Left lung (tissue), 4 donors: ENCODE measurements at regions not wholly inside any gene's neighbourhood (a gene's known extent, or its start where the extent isn't known, plus 50 kb on each side); places are given as distances from the start of the nearest gene placed in this dataset.

Source experiments
- ATAC-seq: fragments of 200-7000 bp; cut with Tn5 transposase; one replicate; pipeline ENCODE4 v1.9.1; 2020; ENCODE audit warnings: moderate library complexity
- DNase-seq, 4 donors: peaks; one replicate each; pipeline ENCODE4 v3.0.0-alpha.2; 2013 to 2020
- H3K27ac ChIP-seq, 2 donors: fragments of 200-600 bp; sonication (generic) in 1 of 2; one replicate each; pipeline versions ENCODE4 v1.5.0 to v1.8.0; 2020 to 2021
- H3K27me3 ChIP-seq, 2 donors: fragments of 200-600 bp; sonication (generic) in 1 of 2; one replicate each; pipeline versions ENCODE4 v1.5.0 to v1.8.0; 2020 to 2021
- H3K36me3 ChIP-seq, 2 donors: fragments of 200-600 bp; sonication (generic) in 1 of 2; one replicate each; pipeline versions ENCODE4 v1.5.0 to v1.8.0; 2020 to 2021
- H3K4me1 ChIP-seq, 2 donors: fragments of 200-600 bp; one replicate each; pipeline ENCODE4 v1.8.0; 2021
- H3K4me3 ChIP-seq, 2 donors: fragments of 200-600 bp; sonication (generic) in 1 of 2; one replicate each; pipeline versions ENCODE4 v1.5.0 to v1.8.0; 2020 to 2021; ENCODE audit warnings: mild to moderate bottlenecking in 1 of 2
- H3K9me3 ChIP-seq, 2 donors: fragments of 200-600 bp; sonication (generic) in 1 of 2; one replicate each; pipeline versions ENCODE4 v1.5.0 to v1.8.0; 2020 to 2021
- CTCF ChIP-seq, 2 donors: fragments of 200-600 bp; sonication (generic) in 1 of 2; IDR thresholded peaks; one replicate each; pipeline versions ENCODE4 v1.5.0 to v1.8.0; 2021; ENCODE audit warnings: antibody characterized with exemption in 2 of 2
- intact Hi-C, 2 donors: fragments of 100-400 bp; cut with DNase I; formaldehyde crosslinking; loops; one replicate each; pipeline versions ENCODE4 v1.11.2 to v1.14.2; 2022
- donor health status: DM: no; HTN: yes; CAD: no.
- donor health status: DM: no; HTN: no; CAD: no.

- intact Hi-C loops: no loop called here
- no peaks in the 10 kb centered on the region for H3K4me1 ChIP-seq
- no peak for ATAC-seq
Observed at GRCh38 chr1:5389101-5389885, 602.9 kb downstream of the NPHP4 start.

GRCh38 chr1:5388622-5389021 is 603.6 kb downstream of the NPHP4 start:
- no peak for TF ChIP-seq CTCF (IDR thresholded peaks at IDR 0.05)
- Histone ChIP-seq H3K36me3 (no peaks in the 10 kb centered on the region), H3K27ac (no peak overlapping the region), H3K4me1 (no peaks in the 10 kb centered on the region), H3K27me3 (peaks cover 0 to 59% of the 10 kb centered on the region in 2 donors), H3K9me3 (no peaks in the 10 kb centered on the region), H3K4me3 (no peak overlapping the region)
- no peak for DNase-seq
- intact Hi-C loops: no loop called here
- no peak for ATAC-seq

More at GRCh38 chr1:5389101-5389885, 602.9 kb downstream of the NPHP4 start:
- Histone ChIP-seq H3K27ac (no peak overlapping the region), H3K4me3 (no peak overlapping the region), H3K27me3 (peaks cover 0 to 59% of the 10 kb centered on the region in 2 donors), H3K36me3 (no peaks in the 10 kb centered on the region), H3K9me3 (no peaks in the 10 kb centered on the region)
- no peak for DNase-seq
- no peak for TF ChIP-seq CTCF (IDR thresholded peaks at IDR 0.05)

GRCh38 chr1:5386371-5386770 is 605.9 kb downstream of the NPHP4 start:
- TF ChIP-seq CTCF (IDR thresholded peaks at IDR 0.05): no peak
- no peak overlapping the region for H3K4me3 ChIP-seq
- intact Hi-C loops: no loop called here

GRCh38 chr1:5385956-5386355 is 606.3 kb downstream of the NPHP4 start:
- Histone ChIP-seq H3K27me3 (peaks cover 0 to 65% of the 10 kb centered on the region in 2 donors), H3K4me3 (no peak overlapping the region), H3K27ac (no peak overlapping the region), H3K4me1 (no peaks in the 10 kb centered on the region), H3K36me3 (no peaks in the 10 kb centered on the region), H3K9me3 (no peaks in the 10 kb centered on the region)
- ATAC-seq (no peak), DNase-seq (no peak)
- TF ChIP-seq CTCF (IDR thresholded peaks at IDR 0.05): no peak
- intact Hi-C loops: no loop called here

More at GRCh38 chr1:5386371-5386770, 605.9 kb downstream of the NPHP4 start:
- Histone ChIP-seq H3K4me1 (no peaks in the 10 kb centered on the region), H3K9me3 (no peaks in the 10 kb centered on the region), H3K27me3 (peaks cover 0 to 65% of the 10 kb centered on the region in 2 donors), H3K36me3 (no peaks in the 10 kb centered on the region), H3K27ac (no peak overlapping the region)
- ATAC-seq (no peak), DNase-seq (no peak)

- no peaks in the 10 kb centered on the region for H3K9me3 ChIP-seq
- H3K36me3 ChIP-seq: no peaks in the 10 kb centered on the region
- no peak overlapping the region for H3K4me3 ChIP-seq
- H3K27me3 ChIP-seq: peaks cover 0 to 65% of the 10 kb centered on the region in 2 donors
- TF ChIP-seq CTCF (IDR thresholded peaks at IDR 0.05): no peak
- intact Hi-C loops: no loop called here
- ATAC-seq: no peak
- no peaks in the 10 kb centered on the region for H3K4me1 ChIP-seq
- no peak overlapping the region for H3K27ac ChIP-seq
- no peak for DNase-seq
Observed at GRCh38 chr1:5385096-5385799, 607.0 kb downstream of the NPHP4 start.
